ENCODE measurements at regions not wholly inside any gene's neighbourhood (a gene's known extent, or its start where the extent isn't known, plus 50 kb on each side); places are given as distances from the start of the nearest gene placed in this dataset.

DNA sequence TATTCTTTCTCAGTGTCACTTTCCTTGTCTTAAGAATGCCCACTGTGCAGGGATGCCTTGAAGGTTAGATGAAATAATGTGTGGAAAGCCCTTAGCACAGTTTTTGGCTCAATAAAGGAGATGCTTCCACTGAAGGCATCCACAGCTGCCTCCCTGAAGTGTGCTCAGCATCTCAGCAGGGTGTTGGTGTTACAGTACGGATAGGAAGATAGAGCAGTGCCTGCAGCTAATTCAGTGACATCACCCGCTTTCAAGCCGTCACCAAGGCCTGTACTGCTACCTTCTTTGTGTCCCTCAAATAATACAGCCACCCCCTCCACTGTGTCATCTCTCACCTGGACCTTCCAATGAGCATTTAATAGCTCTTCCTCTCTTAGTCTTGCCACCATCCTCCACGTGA is 59.0 kb downstream of the NDUFS5 start:
- DNase-seq (ENCODE audit: low spot score) = no peak

GRCh38 chr1:39086386-39086785 is 60.2 kb downstream of the NDUFS5 start:
- no peak for DNase-seq (ENCODE audit: low spot score)

DNA sequence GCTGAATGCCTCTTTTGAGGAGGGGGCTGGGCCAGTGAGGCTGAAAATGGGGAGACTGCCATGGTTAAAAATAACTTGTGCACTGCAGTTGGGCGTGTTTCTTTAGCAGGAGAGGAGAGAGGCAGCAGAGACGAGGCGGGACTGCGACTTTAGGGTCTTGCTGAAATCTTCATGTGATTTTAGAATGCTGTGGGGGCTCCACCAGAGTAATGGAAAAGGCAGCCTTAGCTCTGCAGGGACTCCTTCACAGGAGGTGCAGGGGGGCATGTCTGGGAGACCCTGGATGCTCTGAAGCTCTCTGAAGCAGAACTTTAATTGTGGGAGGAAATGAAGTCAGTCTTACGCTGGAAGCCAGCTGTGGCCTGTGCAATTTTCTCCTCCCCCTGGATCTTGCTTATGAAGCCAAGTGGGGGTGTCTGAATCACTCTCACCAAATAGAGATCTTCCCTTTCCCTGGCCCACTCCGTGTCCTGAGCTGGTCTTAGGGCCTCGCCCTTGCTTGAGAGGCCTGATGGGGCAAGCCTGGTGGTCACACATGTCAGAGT is 60.8 kb downstream of the NDUFS5 start:
- DNase-seq (ENCODE audit: low spot score) = peak; percentile 78

DNA sequence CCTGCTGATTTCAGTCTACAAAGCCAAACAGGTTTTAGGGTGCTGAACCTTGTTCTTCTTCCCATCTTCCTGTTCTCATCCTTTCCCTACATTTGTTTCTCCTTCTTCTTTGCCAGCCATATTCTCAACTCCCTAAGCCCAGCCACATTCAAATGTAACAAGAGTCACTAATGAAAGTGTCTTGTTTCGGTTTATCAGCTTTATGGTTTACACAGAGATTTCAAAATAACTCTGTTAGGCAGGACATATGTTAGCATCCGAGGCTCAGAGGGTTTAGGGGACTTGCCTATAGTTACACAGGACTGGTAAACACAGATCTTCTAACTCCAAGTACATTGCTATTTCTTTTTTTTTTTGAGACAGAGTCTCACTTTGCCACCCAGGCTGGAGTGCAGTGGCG is 61.3 kb downstream of the NDUFS5 start:
- no peak for DNase-seq (ENCODE audit: low spot score)

- DNase-seq (ENCODE audit: low spot score) = no peak
Observed at GRCh38 chr1:39088658-39089057, 62.5 kb downstream of the NDUFS5 start.

DNA sequence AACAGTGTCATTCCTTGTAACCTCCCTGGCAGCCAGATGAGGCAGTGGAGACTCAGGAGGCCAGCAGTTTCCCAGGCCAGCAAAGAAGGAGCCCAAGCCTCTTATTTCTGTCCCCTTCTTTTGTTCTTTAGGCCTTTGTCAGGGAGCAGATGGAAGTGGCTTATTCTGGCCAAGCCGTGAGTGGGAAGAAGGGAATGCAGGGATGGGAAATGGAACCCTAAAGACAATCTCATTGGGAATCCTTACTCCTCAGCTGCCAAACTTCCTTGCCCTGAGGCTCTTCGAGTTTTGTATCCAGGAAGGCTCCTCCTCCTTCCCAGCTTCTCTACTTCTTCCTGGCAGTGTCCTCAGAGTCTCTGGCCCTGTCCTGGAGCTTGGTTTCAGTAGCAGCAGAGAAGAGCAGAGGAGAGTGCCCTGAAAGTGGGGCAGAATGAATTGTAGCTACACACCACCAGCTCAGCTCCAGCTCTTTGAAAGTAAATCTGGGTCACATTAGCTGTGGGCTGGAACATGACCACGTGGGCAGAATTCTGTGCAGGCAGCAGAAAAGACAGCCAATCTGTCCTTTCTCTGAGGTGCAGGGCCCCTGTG is 63.9 kb downstream of the NDUFS5 start:
- peak; percentile 52 for DNase-seq (ENCODE audit: low spot score)

- no peak for DNase-seq (ENCODE audit: low spot score)
Observed at GRCh38 chr1:39090757-39091380, 64.7 kb downstream of the NDUFS5 start.

GRCh38 chr1:39091845-39092645 is 65.9 kb downstream of the NDUFS5 start:
- DNase-seq (ENCODE audit: low spot score) = peak; percentile 60

GRCh38 chr1:39094685-39095084 is 68.5 kb downstream of the NDUFS5 start:
- DNase-seq (ENCODE audit: low spot score) = no peak

DNA sequence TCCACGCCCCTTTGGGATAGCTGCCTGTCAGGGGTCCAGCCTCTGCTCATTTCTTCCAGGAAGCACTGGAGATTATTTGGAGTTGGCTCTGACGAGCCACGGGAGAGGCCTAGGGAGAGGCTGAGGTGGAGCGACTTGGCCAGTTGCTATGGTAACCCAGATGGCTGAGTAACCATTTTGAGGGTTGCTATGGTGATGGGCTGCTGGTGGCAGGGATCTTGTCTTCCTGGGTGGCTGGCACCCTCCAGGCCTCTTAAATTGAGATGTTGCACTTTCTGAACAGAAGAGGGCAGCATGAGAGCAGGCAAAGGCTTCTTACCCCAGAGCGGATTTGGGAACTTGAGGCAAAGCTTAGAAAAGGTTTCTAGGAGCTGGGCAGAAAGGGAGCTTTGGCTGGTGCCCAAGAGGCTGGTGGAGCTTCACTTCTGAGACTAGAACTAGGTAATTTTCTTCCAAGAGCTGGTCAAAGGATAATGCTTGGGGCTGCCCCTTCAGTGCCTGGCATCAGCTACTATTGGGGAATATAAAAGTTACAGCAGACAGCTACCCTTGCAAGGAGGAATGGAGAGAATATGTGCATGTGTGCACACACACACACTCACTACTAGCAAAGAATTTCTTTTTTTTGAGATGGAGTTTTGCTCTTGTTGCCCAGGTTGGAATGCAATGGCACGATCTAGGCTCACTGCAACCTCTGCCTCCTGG is 72.5 kb downstream of the NDUFS5 start:
- DNase-seq (ENCODE audit: low spot score) = peak; percentile 88

GRCh38 chr1:39102537-39103327 is 76.6 kb downstream of the NDUFS5 start:
- DNase-seq (ENCODE audit: low spot score) = peak; percentile 74

- no peak for DNase-seq (ENCODE audit: low spot score)
Observed at GRCh38 chr1:39103328-39104157, 77.4 kb downstream of the NDUFS5 start.

DNA sequence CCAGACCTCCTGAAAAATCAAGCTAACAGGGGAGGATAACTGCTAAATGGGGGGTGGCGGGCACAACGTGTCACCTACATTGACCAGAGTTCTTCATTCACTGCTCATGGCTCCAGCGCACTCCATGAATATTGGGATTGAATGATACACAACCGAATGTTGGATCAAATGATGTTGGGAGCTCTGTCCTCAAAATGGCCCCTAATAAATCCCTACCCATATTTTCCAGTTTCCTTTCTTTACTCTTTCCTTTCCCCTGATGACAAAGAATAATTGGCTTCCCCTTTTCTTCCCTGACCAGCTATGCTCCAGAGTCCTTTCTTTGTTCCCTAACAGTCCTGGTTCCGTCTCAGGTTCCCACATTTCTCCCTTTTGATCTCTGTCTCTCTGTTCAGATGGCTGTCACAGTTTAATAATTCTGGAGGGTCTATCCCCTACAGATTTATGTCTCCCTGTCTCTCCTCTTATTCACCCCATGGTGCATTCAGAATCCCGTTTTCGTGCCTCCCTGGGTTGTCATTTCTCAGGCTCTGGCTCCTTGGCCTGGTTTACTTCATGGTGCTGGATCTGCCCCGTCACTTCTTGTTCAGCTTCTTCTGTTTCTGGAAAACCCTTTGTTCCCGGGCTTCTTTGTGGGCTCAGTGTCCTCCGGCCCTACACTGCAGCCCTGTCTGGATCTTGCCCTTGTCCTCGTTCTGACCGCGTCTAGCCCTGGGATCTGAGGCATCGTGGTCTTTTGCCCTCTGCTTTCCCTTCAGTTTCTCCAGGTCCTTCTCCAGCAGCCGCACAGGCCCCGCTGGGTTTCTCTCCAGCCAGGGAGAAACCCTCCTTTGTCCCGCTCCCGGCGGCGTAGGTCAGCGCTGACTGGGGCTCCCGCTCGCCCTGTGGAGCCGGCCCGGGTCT is 78.3 kb downstream of the NDUFS5 start:
- peak; percentile 60 for DNase-seq (ENCODE audit: low spot score)

DNA sequence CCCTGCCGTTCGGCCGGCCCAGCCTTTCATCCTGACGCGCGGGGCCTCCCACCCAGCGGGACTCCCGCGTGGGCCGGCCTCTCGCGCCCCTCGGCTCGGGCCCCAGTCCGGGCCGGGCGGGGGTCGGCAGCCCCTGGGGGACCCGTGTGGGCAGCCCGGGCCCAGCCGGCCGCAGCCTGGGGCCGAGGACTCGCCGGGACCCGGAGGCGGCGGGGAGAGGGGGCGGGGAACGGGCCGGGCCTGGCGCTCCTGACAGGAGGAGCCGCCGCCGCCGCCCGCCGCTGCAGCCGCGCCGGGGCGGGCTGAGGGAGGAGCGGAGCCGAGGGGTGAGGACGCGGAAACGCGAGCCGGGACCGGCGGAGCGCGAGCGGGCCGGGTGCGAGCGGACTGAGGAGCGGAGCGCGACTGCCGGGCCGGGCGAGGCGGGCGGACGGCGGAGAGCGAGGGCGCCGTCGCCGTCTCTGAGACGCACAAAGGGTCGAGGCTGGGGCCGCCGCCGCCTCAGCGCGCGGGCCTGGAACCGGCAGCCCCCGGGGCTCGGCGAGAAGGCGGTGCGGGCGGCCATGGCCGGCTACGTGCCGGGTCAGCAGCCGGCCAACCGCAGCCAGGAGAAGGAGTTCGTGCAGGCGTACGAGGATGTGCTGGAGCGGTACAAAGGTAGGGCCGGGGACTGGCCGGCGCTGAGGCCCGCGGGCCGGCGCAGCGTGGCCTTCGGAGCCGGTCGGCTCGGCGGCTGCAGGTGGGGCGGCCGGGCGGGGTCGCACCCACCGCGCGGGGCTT is 79.1 kb downstream of the NDUFS5 start:
- DNase-seq (ENCODE audit: low spot score) = peak; percentile 90

DNA sequence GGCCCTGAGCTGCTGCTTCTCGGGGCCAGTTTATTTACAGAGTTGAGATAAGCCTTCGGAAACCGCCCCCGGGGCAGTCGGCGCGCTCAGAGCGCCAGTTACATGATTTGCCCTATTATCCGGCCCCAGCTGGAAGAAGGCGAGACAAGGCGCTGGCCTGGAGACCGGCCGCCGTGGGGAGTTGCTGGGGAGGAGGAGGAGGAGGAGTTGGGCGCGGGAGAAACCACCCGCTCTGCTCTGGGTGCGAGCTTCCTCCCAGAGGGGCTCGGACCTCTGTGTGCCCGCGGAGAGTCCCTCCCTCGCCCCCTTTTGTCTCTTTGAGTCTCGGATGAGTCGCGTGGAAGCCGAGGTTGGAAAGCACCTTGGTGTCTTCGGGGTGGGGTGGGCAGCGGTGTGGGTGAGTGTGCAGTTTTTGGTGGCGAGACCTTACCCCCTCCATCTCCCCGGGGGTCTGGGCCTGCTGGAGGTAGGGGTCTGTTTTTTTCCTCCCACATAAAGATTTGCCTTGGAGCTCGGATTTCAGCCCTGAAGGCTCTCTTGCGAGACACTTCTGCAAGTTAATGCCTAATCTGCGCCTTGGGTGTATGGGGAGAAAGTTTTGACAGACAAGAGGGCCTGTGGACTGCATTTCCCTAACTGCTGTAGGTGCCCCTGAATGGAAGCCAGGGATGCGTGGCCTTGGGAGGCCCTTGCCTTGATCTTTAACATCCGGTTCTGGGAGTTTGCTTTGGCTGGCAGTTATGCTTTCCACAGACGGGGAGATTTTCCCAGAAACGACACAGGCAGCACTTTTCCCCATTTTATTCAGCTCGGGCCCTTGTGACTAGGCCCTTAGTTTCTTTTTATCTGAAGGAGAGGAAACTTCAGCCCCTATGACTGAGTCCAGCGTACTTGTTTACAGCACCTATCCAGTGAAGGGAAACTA is 80.0 kb downstream of the NDUFS5 start:
- no peak for DNase-seq (ENCODE audit: low spot score)

DNA sequence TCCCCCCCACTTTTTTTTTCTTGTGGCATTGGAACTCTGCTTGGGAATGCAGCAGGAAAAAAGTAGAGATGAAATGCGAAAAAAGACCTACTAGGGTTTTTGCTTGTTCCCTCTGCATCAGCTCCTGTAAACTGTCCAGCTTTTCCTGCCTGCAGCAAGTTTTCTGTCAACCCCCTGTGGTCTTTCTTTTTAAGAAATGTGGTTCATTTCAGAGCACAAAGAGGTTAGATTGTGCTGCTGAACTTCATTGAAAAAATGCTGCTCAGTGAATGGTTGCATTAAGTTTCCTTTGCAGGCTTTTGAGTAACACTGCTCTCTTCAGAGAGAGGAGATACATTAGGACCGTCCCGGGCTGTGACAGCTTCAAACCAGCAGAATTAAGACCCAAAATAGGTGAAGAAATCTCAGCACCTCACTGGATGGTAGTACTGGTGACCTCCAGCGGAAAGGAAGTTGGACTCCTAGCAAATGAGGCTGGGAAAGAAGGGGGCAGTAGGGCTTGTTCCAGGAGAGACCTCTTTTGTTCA is 80.7 kb downstream of the NDUFS5 start:
- no peak for DNase-seq (ENCODE audit: low spot score)

Data from AG20443 (cell line).